SK-N-SH (cell line): ENCODE measurements at regions not wholly inside any gene's neighbourhood (a gene's known extent, or its start where the extent isn't known, plus 50 kb on each side); places are given as distances from the start of the nearest gene placed in this dataset.

Experiments used
- GABPA ChIP-seq: IDR thresholded peaks from 2 replicates; pipeline ENCODE4 v1.4.0; 2012; ENCODE audit warnings: low read depth, mild to moderate bottlenecking
- MAX ChIP-seq: IDR thresholded peaks from 2 replicates; pipeline ENCODE4 v1.4.0; 2012; ENCODE audit warnings: low read depth

GRCh38 chr1:181149326-181150125, 61.0 kb downstream of the IER5 start:
- TF ChIP-seq GABPA = no peak
- no peak for TF ChIP-seq MAX
